Activated CD8-positive, alpha-beta T cell treated with anti-CD3 and anti-CD28 coated beads for 36 hours (primary cell): ENCODE measurements at regions not wholly inside any gene's neighbourhood (a gene's known extent, or its start where the extent isn't known, plus 50 kb on each side); places are given as distances from the start of the nearest gene placed in this dataset.

Experiments
- ATAC-seq: fragments of 200-7000 bp; cut with Tn5 transposase; one replicate; pipeline ENCODE4 v1.10.0; 2021; ENCODE audit warnings: mild to moderate bottlenecking, moderate library complexity
- CTCF ChIA-PET: fragments of 350-600 bp; sonication (Branson Sonifier 250); formaldehyde crosslinking; loops from one replicate; lab custom pipeline; 2021; ENCODE audit warnings: antibody characterized with exemption; lab: Charles Lee
- POLR2A ChIA-PET: fragments of 350-600 bp; sonication (Branson Sonifier 250); formaldehyde crosslinking; loops from one replicate; lab custom pipeline; 2021; ENCODE audit warnings: antibody characterized with exemption; lab: Charles Lee
- DNase-seq: peaks from one replicate; pipeline ENCODE4 v3.0.0-alpha.2; 2020
- H3K27ac Mint-ChIP-seq: one replicate; pipeline ENCODE4 v1.8.0; 2021; ENCODE audit warnings: mild to moderate bottlenecking, mixed read lengths
- H3K27me3 Mint-ChIP-seq: one replicate; pipeline ENCODE4 v1.8.0; 2021; ENCODE audit warnings: mixed read lengths
- H3K36me3 Mint-ChIP-seq: one replicate; pipeline ENCODE4 v1.8.0; 2021; ENCODE audit warnings: low read depth, mixed read lengths
- H3K4me1 Mint-ChIP-seq: one replicate; pipeline ENCODE4 v1.8.0; 2021; ENCODE audit warnings: low read depth, mixed read lengths
- H3K4me3 Mint-ChIP-seq: one replicate; pipeline ENCODE4 v1.8.0; 2021; ENCODE audit warnings: mild to moderate bottlenecking, moderate library complexity, mixed read lengths
- H3K9me3 Mint-ChIP-seq: one replicate; pipeline ENCODE4 v1.8.0; 2021; ENCODE audit warnings: mixed read lengths
- intact Hi-C: fragments of 100-400 bp; cut with micrococcal nuclease; formaldehyde crosslinking; loops from one replicate; pipeline ENCODE4 v1.10.0; 2022
- TF ChIP-seq, protein P1 (sequence below): fragments of 200-600 bp; IDR thresholded peaks from one replicate; pipeline ENCODE4 v1.8.0; 2022; ENCODE audit warnings: antibody characterized with exemption, mild to moderate bottlenecking

DNA sequence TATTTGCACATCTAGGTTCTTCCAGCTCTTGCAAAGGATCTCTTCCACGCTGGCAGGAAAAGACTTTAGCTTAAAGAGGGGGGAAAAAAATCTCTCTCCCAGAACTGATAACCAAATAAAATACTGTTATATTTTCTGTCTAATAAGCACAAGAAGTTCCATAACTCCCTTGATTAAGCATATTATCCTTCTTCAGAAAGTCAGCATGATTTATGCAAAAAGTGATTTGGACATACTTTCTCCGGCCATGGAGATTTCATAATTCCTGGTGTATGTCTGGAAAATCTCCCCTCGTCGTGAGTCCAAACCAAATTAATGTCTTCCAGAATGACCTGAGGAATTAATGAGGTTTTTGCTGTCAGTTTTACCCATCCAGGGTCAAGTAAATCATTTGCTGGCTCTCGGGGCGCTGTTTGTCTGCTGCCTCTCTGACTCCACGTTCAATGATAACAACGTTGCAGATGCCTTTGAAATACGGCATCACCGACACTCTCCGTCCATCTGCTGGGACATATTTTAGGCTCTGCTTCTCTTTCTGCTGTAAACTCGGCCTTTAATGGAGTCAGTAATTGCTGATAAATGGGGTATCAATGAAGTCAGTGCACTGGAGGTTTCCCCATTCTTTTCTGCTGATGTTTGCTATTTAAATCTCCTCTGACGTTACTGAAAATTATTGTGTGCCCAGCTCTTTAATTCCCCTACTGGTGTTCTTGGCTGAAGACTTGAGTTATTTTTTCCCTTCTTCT lies 112.9 kb downstream of the HLX start:
- H3K27ac Mint-ChIP-seq, result no peak overlapping the region
- intact Hi-C loops, result no loop called here
- DNase-seq (no peak), ATAC-seq (no peak)
- POLR2A ChIA-PET, result no interaction called here
- H3K36me3 Mint-ChIP-seq, result no peaks in the 10 kb centered on the region
- peaks cover 4% of the 10 kb centered on the region for H3K9me3 Mint-ChIP-seq
- TF ChIP-seq, protein P1, sequence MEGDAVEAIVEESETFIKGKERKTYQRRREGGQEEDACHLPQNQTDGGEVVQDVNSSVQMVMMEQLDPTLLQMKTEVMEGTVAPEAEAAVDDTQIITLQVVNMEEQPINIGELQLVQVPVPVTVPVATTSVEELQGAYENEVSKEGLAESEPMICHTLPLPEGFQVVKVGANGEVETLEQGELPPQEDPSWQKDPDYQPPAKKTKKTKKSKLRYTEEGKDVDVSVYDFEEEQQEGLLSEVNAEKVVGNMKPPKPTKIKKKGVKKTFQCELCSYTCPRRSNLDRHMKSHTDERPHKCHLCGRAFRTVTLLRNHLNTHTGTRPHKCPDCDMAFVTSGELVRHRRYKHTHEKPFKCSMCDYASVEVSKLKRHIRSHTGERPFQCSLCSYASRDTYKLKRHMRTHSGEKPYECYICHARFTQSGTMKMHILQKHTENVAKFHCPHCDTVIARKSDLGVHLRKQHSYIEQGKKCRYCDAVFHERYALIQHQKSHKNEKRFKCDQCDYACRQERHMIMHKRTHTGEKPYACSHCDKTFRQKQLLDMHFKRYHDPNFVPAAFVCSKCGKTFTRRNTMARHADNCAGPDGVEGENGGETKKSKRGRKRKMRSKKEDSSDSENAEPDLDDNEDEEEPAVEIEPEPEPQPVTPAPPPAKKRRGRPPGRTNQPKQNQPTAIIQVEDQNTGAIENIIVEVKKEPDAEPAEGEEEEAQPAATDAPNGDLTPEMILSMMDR, result no peak
- H3K4me3 Mint-ChIP-seq, result no peak overlapping the region
- CTCF ChIA-PET, result interaction anchor here (0.6 kb wide), 1 partner anchor 1331 kb away, joined by 3 read pairs; no protein-coding TSS in a partner anchor
- peaks cover 4% of the 10 kb centered on the region for H3K27me3 Mint-ChIP-seq
- H3K4me1 Mint-ChIP-seq, result no peaks in the 10 kb centered on the region

DNA sequence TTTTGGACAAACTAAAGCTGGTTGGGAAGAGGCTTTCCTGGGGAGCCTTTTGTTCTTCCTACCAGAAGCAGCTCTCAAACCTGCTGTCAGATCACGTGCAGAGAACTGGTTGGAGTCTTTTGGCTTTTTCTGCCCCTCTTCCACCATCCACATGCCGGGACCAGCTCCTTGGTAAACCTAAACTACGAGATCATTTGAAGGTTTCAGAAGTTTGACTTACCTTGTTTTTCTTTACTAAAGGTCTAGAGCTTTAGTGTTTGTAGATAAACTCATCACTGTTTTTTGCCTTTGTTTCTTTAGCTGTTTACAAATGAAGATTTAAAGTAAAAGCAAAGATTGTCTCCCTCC lies 113.4 kb downstream of the HLX start:
- ChIA-PET POLR2A (no interaction called here), CTCF (interaction anchor here (0.6 kb wide), 1 partner anchor 1332 kb away, joined by 3 read pairs; no protein-coding TSS in a partner anchor)
- TF ChIP-seq, protein P1, result no peak
- H3K9me3 Mint-ChIP-seq, result peaks cover 4% of the 10 kb centered on the region
- no peaks in the 10 kb centered on the region for H3K4me1 Mint-ChIP-seq
- intact Hi-C loops, result no loop called here
- ATAC-seq, result no peak
- H3K4me3 Mint-ChIP-seq, result no peak overlapping the region
- H3K36me3 Mint-ChIP-seq, result no peaks in the 10 kb centered on the region
- DNase-seq, result no peak
- H3K27me3 Mint-ChIP-seq, result peaks cover 4% of the 10 kb centered on the region
- no peak overlapping the region for H3K27ac Mint-ChIP-seq

DNA sequence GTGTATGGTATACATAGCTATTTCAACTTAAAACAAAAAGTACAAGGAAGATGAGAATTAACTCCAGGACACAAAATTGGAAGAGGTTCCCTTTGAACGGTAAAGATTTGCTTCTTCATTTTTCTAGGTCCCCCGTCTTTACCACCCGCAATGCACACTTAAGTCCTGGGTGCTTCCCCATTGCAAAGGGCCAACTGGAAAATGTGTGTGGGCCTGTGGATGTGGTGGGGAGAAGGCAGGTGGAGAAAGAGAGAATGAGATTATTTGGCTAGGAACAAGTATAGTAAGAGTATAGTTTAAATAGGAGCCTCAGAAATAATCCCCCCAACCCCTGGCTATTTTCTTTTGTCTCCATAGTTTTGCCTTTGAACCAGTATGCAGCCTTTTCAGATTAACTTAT lies 115.4 kb downstream of the HLX start:
- Mint-ChIP-seq H3K27me3 (peaks cover 1% of the 10 kb centered on the region), H3K36me3 (no peaks in the 10 kb centered on the region), H3K27ac (no peak overlapping the region), H3K4me3 (no peak overlapping the region), H3K4me1 (no peaks in the 10 kb centered on the region), H3K9me3 (peaks cover 4% of the 10 kb centered on the region)
- POLR2A ChIA-PET, result no interaction called here
- CTCF ChIA-PET, result no interaction called here
- no peak for ATAC-seq
- intact Hi-C loops, result no loop called here
- TF ChIP-seq, protein P1, result no peak
- no peak for DNase-seq

DNA sequence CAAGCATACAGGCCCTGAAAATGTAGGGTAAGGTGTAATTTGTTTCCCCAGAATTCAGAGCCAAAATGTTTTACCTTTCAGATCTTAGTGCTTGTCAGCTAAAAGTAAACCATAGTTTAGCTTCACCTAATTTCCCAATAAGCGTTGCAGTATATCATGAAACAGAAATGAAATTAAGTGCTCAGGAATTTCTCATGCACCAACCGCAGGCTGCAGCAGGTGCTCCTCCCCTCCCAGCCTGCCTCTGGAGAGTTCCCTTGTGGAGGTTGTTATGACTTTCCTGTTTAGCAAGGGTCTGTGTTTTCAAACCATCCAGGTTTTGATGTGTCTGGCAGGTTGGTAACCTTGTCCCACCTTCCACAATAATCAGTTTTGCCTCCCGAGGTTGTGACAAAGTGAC lies 118.5 kb downstream of the HLX start:
- TF ChIP-seq, protein P1, result no peak
- no peak overlapping the region for H3K4me3 Mint-ChIP-seq
- H3K27ac Mint-ChIP-seq, result no peak overlapping the region
- DNase-seq (no peak), ATAC-seq (no peak)
- CTCF ChIA-PET, result no interaction called here
- H3K4me1 Mint-ChIP-seq, result no peaks in the 10 kb centered on the region
- POLR2A ChIA-PET, result no interaction called here
- H3K36me3 Mint-ChIP-seq, result no peaks in the 10 kb centered on the region
- intact Hi-C loops, result no loop called here
- H3K27me3 Mint-ChIP-seq, result peaks cover 1% of the 10 kb centered on the region
- H3K9me3 Mint-ChIP-seq, result peaks cover 4% of the 10 kb centered on the region

DNA sequence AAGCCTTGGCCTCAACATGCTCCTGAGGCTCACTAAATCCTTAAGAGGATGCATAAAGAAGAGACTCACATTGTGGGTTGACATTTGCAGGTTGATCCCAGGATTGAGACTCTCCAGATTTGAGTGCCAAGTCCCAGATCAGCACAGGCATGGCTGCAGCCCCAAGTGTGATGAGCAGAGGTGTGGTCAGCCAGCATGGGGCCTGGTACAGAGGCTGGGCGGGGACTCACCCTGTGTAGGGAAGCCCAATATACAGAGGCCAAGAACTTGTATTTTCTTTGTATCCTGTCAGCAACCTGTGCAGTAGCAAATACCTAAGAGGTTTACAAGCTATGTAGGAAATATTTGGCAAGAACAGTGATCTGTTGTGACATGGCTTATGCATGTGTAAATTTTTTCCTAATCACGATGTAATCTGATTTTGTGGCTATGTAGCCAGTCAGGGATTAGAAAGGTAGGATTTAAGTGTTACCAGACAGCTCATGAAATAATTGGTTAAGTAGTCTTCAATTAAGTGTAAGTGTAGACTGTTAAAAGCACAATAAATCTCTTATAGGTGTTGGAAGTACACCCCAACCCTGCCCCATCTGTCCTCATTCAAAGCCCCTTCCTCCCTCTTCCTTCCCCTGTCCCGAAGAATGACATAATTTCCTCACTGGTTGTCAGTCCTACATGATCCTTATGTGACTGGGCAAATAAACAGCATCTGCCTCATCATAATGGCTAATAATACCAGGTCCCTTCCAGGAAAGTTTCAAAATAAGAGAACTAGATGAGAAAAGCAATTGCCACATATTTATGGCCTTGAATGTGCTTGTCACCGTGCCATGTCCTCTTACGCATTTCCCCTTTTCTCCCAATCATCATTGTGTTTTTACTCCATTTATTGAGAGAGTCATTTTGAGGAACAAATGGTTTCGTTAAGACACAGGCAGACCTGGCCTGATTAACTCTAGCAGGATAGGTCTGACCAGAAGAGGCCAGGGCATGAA lies 120.9 kb downstream of the HLX start:
- DNase-seq (no peak), ATAC-seq (no peak)
- H3K36me3 Mint-ChIP-seq, result no peaks in the 10 kb centered on the region
- TF ChIP-seq, protein P1, result no peak
- no peak overlapping the region for H3K27ac Mint-ChIP-seq
- POLR2A ChIA-PET, result no interaction called here
- H3K4me3 Mint-ChIP-seq, result no peak overlapping the region
- peaks cover 4% of the 10 kb centered on the region for H3K9me3 Mint-ChIP-seq
- H3K4me1 Mint-ChIP-seq, result no peaks in the 10 kb centered on the region
- intact Hi-C loops, result no loop called here
- H3K27me3 Mint-ChIP-seq, result peaks cover 1% of the 10 kb centered on the region
- CTCF ChIA-PET, result no interaction called here
